Esophagus (tissue), 2 donors: ENCODE measurements at regions not wholly inside any gene's neighbourhood (a gene's known extent, or its start where the extent isn't known, plus 50 kb on each side); places are given as distances from the start of the nearest gene placed in this dataset.

Experiments used
- H3K27ac ChIP-seq, 2 donors: one replicate each; pipeline ENCODE4 v1.5.1; 2013; ENCODE audit warnings: low read depth in 2 of 2, mild to moderate bottlenecking in 2 of 2, inconsistent platforms in 1 of 2, low read length in 1 of 2, moderate library complexity in 1 of 2
- H3K27me3 ChIP-seq, 2 donors: one replicate each; pipeline ENCODE4 v1.6.1; 2013; ENCODE audit warnings: low read length in 2 of 2, control low read depth in 1 of 2, mild to moderate bottlenecking in 1 of 2; ENCODE audit not compliant: insufficient read depth in 2 of 2, control insufficient read depth in 1 of 2
- H3K36me3 ChIP-seq, 2 donors: one replicate each; pipeline ENCODE4 v1.6.1; 2013; ENCODE audit warnings: low read length in 1 of 2; ENCODE audit not compliant: control insufficient read depth in 2 of 2, insufficient read depth in 2 of 2
- H3K4me1 ChIP-seq, 2 donors: one replicate each; pipeline ENCODE4 v1.6.1; 2013; ENCODE audit warnings: low read length in 1 of 2; ENCODE audit not compliant: control insufficient read depth in 2 of 2, insufficient read depth in 2 of 2
- H3K4me3 ChIP-seq, 2 donors: one replicate each; pipeline ENCODE4 v1.5.1; 2013; ENCODE audit warnings: low read length in 2 of 2, mild to moderate bottlenecking in 2 of 2, low read depth in 1 of 2, moderate library complexity in 1 of 2
- H3K9me3 ChIP-seq, 2 donors: one replicate each; pipeline ENCODE4 v1.6.1; 2013; ENCODE audit warnings: mild to moderate bottlenecking in 2 of 2, low read depth in 1 of 2, low read length in 1 of 2, moderate library complexity in 1 of 2; ENCODE audit not compliant: control insufficient read depth in 2 of 2, insufficient read depth in 1 of 2
- WGBS, 2 donors: extraction: QIAGEN DNeasy Blood & Tissue Kit; methylation state at CpG; one replicate each; pipeline ENCODE4 v1.1.7; 2013; 5-methylcytosine and 5-hydroxymethylcytosine counted together
- donor health status: healthy with polysubstance abuse.
- donor health status: Bipolar disorder and iron deficiency.

- no peaks in the 10 kb centered on the region for H3K4me1 ChIP-seq
- no peaks in the 10 kb centered on the region for H3K9me3 ChIP-seq
- no peaks in the 10 kb centered on the region for H3K36me3 ChIP-seq
- WGBS, 2 donors, result 7 to 20% methylated on average over 2 of the region's 2 CpGs
- H3K27me3 ChIP-seq, result no peaks in the 10 kb centered on the region
- H3K27ac ChIP-seq, result no peak overlapping the region
- H3K4me3 ChIP-seq, result no peak overlapping the region
Observed at GRCh38 chr11:101686514-101686913, 102.7 kb upstream of the TRPC6 start.

GRCh38 chr11:101668236-101668635 is 84.4 kb upstream of the TRPC6 start:
- 73 to 82% methylated on average over 2 of the region's 2 CpGs for WGBS, 2 donors
- Histone ChIP-seq H3K4me1 (no peaks in the 10 kb centered on the region), H3K27ac (no peak overlapping the region), H3K36me3 (no peaks in the 10 kb centered on the region), H3K27me3 (no peaks in the 10 kb centered on the region), H3K9me3 (no peaks in the 10 kb centered on the region), H3K4me3 (no peak overlapping the region)

GRCh38 chr11:101666916-101667315 is 83.1 kb upstream of the TRPC6 start:
- Histone ChIP-seq H3K27ac (no peak overlapping the region), H3K4me1 (no peaks in the 10 kb centered on the region), H3K9me3 (no peaks in the 10 kb centered on the region), H3K4me3 (no peak overlapping the region), H3K36me3 (no peaks in the 10 kb centered on the region), H3K27me3 (no peaks in the 10 kb centered on the region)
- 63 to 72% methylated on average over 3 of the region's 3 CpGs for WGBS, 2 donors

GRCh38 chr11:101661559-101661958 is 77.8 kb upstream of the TRPC6 start:
- H3K36me3 ChIP-seq, result no peaks in the 10 kb centered on the region
- no peaks in the 10 kb centered on the region for H3K27me3 ChIP-seq
- 90 to 91% methylated on average over 1 of the region's 1 CpG for WGBS, 2 donors
- H3K4me3 ChIP-seq, result no peak overlapping the region
- H3K9me3 ChIP-seq, result no peaks in the 10 kb centered on the region
- H3K27ac ChIP-seq, result no peak overlapping the region
- H3K4me1 ChIP-seq, result no peaks in the 10 kb centered on the region
